Myocyte (in vitro differentiated cells): ENCODE measurements at regions not wholly inside any gene's neighbourhood (a gene's known extent, or its start where the extent isn't known, plus 50 kb on each side); places are given as distances from the start of the nearest gene placed in this dataset.
"Not testable (repeated sequence)": the region's sequence is repeated elsewhere in the genome, so short reads cannot be mapped to it uniquely, and the experiment has no call there.

Source experiments
- DNase-seq: peaks from one replicate; pipeline ENCODE4 v3.0.0-alpha.2; 2012; ENCODE audit warnings: low read depth

DNA sequence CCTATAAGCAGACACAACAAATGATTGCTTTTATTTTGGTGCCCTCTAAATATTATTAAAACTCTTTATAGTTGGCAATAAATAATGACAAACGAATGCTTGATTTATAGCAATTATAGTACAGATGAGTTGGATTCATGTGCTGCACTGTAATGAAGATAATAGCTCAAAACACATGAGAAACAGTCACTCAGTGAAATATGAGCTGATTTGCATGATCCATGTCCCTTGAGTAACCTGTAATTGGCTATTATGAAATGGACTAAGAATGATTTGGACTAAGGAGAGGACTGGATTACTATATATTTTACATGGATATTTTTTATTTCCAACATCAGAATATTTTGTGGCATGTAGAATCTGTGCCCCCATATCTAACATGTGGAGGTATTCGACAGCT lies 365.6 kb upstream of the UBE2E3 start:
- DNase-seq: no peak

DNA sequence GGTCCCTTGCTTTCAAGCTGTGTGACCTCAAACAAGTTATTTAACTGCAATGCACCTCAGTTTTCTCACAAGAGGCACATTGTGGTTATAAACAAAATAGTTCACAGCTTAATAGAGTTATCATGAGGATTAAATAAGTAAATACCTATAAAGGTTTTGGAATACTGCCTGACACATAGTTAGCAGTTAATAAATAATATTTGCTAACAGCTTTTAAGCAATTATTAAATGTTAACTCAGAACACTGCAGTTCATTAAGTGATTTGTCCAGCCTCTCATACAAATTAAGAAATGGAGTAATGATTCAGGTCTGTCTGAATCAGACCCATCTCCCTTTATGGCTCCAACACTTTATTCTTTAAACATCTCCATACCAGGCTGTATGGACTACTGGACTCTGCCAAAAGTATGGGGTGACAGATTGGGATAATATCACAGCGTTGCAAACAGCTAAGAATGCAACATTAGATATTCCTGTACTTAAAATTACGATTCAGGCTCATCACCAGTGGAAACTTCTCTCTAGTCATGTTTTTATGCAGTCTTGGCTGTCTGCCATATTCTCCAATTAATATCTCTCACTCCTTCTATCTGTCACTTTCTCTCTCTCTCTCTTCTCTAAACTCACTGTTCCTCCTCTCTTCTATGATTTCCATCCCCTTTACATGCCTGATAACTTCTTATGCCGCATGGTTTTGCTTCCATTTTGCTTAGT lies 370.6 kb upstream of the UBE2E3 start:
- peak; percentile 5 for DNase-seq

DNA sequence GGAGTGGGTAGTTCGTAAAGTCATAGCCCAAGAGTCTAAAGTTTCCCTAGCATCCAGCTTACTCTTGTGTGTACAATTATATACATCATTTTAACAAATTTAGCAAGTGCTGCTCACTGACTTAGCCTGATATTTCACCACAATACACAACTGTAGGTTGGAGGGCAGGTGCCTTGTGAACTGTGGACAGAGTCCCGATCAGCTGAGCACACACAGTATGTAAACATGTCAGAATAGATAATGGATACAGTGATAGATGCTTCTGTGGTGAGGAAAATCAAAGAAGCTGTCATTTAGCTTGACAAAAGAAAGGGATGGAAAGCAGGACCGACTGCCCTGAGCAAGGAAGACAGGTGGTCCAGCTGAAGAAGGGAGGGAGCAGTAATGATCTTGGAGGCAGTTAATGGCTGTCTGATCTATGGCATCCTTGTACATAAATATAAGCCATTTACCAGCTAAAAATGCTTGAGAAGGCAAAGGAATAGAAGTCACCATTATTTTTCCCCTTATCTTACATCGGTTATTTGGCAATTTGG lies 372.8 kb upstream of the UBE2E3 start:
- DNase-seq: no peak

DNA sequence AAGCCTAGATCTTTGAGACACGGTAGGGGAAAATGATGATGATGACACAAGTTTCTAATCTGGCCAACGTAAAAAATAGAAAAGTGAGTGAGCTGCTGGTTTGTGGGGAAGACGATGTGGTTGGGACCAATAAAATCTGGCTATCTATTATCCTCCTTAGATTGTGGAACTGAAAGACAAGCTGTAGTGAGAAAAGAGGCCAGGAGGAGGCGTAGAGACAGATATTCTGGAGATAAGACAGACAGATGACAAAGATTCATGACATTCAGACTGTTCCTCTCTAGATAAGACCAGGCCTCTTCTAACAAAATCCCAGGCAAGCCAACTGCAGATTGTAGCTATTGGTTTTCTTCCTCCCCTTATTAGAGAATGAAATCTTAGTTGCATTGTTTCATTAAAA lies 376.3 kb upstream of the UBE2E3 start:
- peak; percentile 70 for DNase-seq

DNA sequence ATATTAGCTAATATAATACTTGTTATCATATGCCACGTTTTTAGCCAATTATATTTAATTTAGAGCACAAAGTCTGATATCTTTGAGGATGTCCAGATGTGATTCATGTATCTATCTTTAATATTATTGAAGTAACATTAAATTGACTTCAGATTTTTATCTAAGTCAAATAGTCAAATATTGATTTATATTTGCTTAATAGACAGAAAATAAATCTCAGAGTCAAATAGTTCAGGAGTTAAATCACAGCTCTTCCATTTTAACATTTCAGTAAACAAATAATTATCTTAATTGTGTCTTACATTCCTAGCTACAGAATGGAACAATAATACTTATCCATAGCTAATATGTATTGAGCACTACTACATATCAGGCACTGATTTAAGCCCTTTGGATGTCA lies 379.4 kb upstream of the UBE2E3 start:
- no peak for DNase-seq

DNA sequence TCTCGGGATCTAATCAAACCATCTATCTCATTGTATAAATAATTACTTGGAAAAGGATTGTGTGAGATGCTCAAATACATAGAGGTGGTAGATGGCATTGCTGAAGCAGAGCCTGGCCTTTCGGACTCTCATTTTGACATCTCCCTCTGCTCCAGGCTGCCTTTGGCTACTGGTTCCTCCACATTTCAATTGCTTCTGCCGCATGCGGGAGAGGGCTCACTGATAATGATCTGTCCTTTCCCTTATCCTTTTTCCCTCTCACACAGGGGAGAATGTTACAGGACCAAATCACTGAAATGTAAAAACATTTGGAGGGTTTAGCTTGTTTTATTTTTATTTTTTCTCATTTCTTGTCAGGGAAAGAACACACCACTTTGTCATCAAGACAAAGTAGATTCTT lies 380.6 kb upstream of the UBE2E3 start:
- DNase-seq: no peak

DNA sequence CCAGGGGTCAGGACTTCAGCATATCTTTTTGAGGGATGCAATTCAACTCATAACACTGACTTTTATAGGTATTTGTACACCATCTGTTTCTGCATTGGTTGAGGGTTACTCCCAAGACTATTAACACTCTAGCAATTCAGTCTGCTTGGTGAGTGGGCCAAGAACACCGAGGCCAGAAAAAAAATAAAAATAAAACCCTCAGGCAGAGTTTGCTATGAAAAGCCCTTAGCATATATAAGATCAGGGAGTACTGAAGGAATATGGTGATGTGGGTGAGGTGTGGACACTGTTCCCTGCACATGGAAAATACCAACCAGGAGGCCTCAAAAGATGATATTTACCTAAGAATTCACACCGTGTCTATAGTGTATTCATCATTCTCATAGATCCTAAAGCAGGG lies 383.2 kb upstream of the UBE2E3 start:
- DNase-seq: no peak

DNA sequence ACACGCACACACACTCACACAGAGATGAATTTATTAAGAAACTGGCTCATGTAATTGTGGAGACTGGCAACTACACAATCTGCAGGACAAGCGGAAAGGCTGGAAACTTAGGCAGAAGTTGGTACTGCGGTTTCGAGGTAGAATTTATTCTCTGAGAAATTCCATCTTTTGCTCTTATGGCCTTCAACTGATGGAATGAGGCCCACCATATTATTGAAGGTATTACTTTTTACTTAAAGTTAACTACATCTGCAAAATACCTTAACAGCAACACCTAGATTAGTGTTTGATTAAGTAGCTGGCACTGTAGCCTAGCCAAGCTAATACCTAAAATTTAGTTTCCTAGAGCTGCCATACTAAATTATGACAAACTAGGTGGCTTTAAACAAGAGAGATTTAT lies 384.0 kb upstream of the UBE2E3 start:
- no peak for DNase-seq

DNA sequence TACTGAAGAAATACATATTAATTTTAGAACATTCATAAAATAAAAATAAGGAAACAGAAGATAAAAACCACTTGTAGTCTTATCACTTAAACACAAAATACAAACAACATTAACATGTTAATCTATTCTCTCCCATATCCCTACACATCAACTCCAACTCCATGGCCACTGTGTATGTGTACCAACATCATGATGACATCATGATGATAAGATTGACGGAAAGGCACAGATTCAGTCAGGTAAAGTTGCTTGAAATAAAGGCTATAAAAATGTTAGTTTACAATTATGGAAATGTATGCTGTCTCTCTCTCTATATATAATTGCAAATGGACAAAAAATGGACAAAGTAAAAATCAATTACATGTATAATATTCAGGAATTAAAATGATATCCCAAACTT lies 388.5 kb upstream of the UBE2E3 start:
- no peak for DNase-seq

DNA sequence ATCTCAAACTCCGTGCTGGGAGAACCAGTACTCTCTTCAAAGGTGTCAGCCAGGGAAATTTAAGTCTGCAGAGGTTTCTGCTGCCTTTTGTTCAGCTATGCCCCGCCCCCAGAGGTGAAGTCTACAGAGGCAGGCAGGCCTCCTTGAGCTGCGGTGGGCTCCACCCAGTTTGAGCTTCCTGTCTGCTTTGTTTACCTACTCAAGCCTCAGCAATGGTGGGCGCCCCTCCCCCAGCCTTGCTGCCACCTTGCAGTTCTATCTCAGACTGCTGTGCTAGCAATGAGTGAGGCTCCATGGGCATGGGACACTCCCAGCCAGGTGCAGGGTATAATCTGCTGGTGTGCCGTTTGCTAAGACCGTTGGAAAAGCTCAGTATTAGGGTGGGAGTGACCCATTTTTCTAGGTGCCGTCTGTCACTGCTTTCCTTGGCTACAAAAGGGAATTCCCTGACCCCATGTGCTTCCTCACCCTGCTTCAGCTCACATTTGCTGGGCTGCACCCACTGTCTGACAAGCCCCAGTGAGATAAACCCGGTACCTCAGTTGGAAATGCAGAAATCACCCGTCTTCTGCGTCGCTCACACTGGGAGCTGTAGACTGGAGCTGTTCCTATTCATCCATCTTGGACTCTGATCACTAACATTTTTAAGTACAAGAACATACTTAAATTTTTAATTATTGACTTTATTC lies 389.2 kb upstream of the UBE2E3 start:
- DNase-seq: not testable (repeated sequence)

DNA sequence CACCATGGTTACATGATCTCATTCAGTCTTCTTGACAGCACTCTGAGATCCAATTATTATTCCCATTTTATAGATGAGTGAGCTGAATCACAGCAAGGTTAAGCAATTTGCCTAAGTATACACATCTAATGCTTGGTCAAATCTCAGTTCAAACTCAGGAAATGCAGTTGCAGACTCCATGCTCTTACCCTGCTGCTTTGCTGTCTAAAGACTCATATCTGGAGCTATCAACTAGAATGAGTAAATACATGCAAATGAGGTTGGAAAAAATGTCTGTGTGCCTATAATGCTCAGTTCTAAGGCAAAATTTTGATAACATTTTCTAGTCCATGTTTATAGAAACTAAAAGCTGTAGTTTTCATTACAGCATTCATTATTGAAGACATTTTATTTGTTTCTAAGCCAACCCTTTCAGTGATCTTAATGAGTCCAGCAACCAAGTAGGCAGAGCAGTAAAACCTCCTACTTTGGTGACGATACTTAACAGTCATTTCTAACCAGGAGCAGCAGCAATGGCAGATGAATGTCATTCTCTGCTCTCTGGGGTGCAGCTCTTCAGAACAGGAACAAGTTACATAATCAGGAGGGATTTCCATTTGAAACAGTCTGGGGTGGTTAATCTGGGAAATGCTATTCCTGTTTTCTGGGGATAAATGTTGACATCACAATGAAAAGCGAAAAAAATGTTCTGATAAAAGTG lies 396.8 kb upstream of the UBE2E3 start:
- DNase-seq: no peak

DNA sequence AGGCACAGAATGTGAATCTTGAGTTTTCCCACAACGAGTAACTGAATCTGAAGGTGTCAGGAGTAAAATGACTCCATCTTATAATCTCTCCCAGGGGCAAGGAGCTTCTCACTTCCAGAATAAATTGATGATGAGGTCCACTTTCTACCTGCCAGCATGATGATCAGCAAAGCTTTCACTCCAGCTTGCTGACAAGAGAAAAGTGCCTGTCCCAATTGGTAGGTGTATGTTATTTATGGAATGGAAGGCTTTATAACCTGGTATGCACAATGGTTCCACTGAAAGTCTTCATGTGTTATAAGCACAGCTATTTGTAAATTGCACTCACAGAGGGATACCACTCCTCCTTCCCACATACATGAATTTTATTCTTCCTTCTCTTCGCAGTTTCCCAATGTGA lies 401.0 kb upstream of the UBE2E3 start:
- DNase-seq: no peak

DNA sequence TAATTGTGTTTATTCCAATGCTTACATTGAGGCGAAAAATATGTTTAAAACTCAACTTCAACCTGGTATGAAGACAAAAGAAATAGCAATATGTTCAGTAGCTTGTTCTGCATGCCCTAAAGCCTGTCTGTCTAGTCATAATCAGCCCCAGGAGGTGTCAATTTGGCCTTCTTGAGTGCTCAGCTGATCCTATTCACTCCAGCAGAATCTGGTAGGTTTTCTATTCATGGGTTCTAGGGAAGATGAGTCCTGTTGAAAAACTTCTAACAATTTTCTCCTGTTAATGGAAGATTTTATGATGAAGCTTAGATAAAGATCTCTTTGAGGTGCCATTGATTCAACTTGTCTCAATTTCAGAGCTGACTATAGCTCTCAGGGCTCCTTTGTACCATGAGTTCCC lies 402.0 kb upstream of the UBE2E3 start:
- no peak for DNase-seq

DNA sequence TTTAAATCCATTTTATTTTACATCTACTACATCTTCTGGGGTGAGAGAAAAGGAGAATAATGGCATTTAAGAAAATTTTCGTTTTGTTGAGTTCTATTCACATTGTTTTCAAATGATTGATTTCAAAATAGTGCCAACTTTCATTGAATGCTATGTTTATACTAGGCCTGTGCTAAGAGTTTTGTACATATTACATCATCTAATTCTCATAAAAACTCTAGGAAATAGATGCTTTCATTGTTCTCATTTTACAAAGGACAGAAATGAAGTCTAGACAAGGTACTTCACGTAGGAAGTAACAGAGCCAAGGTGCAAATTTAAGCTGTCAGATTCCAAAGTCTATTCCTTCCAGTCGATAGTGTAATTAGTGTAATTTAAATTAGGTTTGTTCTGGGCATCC lies 402.8 kb upstream of the UBE2E3 start:
- no peak for DNase-seq

DNA sequence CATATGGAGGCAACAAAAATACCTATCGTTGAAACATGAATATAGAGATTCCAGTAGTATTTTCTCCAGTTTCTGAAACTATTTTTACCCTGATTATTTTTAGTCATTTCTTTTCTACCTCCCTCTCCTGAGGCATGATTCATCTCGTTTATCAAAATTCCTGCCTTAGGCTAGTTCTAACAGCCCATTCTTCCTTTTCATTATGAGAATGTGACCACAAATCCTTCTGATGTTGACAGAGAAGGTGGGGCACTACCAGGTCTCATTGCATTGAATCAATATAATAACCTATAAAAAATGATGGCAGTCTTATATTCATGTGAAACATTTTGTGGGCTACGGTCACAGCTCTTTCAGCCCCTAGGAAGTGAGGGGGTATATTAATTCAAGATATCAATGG lies 406.5 kb upstream of the UBE2E3 start:
- DNase-seq: no peak

DNA sequence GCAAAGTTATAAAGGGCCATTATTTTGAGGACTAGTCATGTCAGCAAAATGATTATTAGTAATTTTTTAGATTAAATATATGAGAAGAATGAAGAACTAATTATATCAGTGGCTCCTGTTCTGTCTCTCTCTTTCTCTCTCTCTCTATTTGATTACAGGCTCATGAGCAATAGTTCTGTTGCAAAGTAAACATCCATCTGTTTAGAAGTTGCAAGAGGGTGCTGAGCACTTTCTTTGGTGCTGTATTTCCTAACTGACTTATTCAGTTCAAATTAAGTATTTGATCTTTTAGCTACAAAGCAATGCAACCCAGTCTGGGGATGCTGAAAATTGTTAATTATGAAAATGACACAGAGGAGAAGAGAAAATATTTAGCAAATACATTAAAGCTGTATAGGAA lies 408.1 kb upstream of the UBE2E3 start:
- DNase-seq: no peak

DNA sequence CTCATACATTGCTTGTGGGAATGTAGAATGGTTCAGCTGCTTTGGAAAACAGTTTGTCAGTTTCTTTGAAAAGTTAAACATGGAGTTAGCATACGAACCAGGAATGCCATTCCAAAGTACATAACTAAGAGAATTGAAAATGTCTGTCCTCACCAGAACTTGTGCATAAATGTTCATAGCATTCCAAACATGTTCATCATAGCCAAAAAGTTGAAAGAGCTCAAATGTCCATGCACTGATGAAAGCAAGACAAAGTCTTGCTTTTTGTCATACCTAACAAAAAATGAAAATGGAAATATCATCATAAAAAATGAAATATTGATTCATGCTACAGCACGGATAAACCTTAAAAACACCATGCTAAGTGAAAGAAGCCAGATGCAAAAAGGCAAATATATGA lies 408.8 kb upstream of the UBE2E3 start:
- peak; percentile 27 for DNase-seq

DNA sequence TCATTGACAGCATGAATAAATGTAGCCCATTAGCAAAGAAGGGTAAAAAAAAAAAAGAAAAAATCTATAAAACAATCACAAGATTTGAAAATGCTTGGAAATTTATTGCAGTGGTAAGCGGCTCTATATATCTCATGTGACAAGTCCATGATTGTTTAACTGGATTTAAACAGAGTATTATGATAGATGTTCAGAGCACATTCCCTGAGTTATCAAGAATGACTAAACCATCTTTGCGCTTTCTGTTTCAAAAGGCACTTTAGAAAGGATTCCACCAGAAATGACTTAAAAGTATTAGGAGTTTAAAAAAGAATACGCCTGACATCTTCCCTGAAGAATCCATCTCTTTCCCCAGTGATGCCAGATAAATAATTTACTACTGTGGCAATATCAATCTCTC lies 409.5 kb upstream of the UBE2E3 start:
- DNase-seq: no peak

DNA sequence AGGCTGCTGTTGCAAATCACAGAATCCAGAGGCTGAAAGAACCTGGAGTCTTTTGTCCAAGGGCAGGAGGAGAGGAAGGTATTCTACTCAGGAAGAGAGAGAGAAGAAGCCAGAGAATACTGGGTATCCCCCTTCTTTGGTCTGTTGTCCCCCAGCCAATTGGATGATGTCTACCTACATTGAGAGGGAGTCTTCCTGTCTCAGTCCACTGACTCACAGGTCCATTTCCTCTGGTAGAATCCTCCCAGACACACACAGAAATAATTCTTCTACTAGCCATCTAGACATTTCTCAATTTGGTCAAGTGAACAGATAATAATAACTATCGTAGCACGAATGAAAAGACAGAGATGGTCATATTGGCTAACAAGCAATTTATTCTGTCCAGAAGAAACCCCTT lies 416.4 kb upstream of the UBE2E3 start:
- DNase-seq: no peak

DNA sequence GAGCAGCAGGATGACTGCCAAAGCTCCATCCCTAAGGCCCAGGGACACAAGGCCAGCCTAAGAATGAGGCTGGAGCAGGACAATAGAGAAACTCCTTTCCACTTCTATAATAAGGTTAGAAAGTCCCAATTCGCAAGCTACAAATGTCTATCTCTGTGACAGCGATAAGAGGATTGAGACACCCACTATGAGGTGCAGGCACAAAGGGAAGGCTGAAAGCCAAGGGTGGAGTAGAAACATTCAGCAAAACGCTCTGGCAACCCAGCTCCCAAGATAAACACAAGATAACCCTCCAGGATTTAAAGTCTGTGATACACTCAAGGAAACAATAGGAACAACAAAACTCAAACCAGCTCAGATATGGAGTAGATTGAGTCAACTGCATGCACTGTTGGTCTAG lies 418.0 kb upstream of the UBE2E3 start:
- no peak for DNase-seq

DNA sequence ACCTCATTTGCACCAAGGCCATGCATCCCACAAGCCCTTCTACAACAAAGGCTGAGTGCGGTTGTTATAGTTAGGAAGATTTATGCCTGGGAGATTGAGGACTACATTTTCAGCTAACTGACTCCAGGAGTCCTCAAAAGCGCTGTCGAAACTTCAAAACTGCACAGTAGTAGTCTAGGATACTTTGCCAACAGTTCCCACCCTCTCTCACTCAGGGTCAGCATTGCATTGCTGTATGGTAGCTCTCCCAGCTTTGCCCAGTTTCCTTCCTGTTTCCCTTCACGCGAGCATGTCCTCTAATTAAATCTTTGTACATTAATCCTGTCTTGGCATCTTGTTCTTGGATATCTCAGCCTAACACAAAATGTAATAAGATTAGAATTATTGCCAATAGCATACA lies 420.6 kb upstream of the UBE2E3 start:
- DNase-seq: peak; percentile 11

DNA sequence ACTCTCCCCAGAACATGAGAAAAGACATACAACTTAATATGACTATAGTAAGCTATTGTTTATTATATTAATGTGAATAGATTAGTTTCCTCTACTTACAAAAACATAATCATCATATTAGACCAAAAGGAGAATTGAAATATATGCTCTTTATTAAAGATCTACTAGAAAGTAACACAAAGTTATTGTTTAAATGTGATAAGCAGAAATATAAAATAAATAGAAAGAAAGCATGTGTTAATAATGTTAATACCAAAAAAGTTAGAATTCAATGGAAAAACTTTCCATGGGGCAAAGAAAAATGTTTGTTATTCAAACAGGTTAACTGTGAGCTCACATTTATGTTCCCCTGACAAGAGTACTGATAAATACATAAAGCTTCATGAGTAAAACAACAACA lies 421.4 kb upstream of the UBE2E3 start:
- DNase-seq: no peak
